Liver (tissue), 8 donors: ENCODE measurements at regions not wholly inside any gene's neighbourhood (a gene's known extent, or its start where the extent isn't known, plus 50 kb on each side); places are given as distances from the start of the nearest gene placed in this dataset.

Source experiments
- DNase-seq: peaks from one replicate; pipeline ENCODE4 v3.0.0-alpha.2; 2017; ENCODE audit warnings: low spot score
- H3K27ac ChIP-seq, 2 donors: one replicate each; pipeline ENCODE4 v1.7.0; 2013; ENCODE audit warnings: inconsistent platforms in 2 of 2, low read length in 2 of 2, control low read depth in 1 of 2, low read depth in 1 of 2, mild to moderate bottlenecking in 1 of 2
- H3K27me3 ChIP-seq, 4 donors: one replicate each; pipeline versions ENCODE4 v1.6.1 to v1.7.0; 2013; ENCODE audit warnings: low read length in 3 of 4, inconsistent platforms in 1 of 4, mild to moderate bottlenecking in 1 of 4, moderate library complexity in 1 of 4; ENCODE audit not compliant: control insufficient read depth in 4 of 4, insufficient read depth in 4 of 4
- H3K36me3 ChIP-seq, 4 donors: one replicate each; pipeline versions ENCODE4 v1.6.1 to v1.7.0; 2013; ENCODE audit warnings: low read length in 3 of 4, mild to moderate bottlenecking in 3 of 4, low read depth in 1 of 4, moderate library complexity in 1 of 4; ENCODE audit not compliant: control insufficient read depth in 4 of 4, insufficient read depth in 3 of 4
- H3K4me1 ChIP-seq, 4 donors: one replicate each; pipeline versions ENCODE4 v1.6.1 to v1.7.0; 2013; ENCODE audit warnings: low read length in 3 of 4, mild to moderate bottlenecking in 3 of 4, moderate library complexity in 1 of 4; ENCODE audit not compliant: control insufficient read depth in 4 of 4, insufficient read depth in 4 of 4
- H3K4me3 ChIP-seq, 3 donors: one replicate each; pipeline versions ENCODE4 v1.6.1 to v1.7.0; 2013; ENCODE audit warnings: low read length in 3 of 3, control low read depth in 1 of 3, low read depth in 1 of 3, mild to moderate bottlenecking in 1 of 3
- H3K9ac ChIP-seq, 2 donors: one replicate each; pipeline ENCODE4 v1.7.0; 2013; ENCODE audit warnings: low read length in 2 of 2, mild to moderate bottlenecking in 2 of 2, moderate library complexity in 2 of 2, control low read depth in 1 of 2, low read depth in 1 of 2
- H3K9me3 ChIP-seq, 4 donors: one replicate each; pipeline versions ENCODE4 v1.6.1 to v1.7.0; 2013; ENCODE audit warnings: low read length in 3 of 4; ENCODE audit not compliant: control insufficient read depth in 4 of 4
- CTCF ChIP-seq: fragments of 150-350 bp; IDR thresholded peaks from 2 replicates; pipeline ENCODE4 v1.5.1; 2017; ENCODE audit warnings: improper control_type of control experiment, low read depth, low read length; ENCODE audit not compliant: missing input control
- FOXA1 ChIP-seq: IDR thresholded peaks from 2 replicates; pipeline ENCODE4 v1.6.1; 2016; ENCODE audit warnings: antibody characterized with exemption
- FOXA2 ChIP-seq: IDR thresholded peaks from 2 replicates; pipeline ENCODE4 v1.6.1; 2016; ENCODE audit warnings: antibody characterized with exemption
- NR2F2 ChIP-seq: IDR thresholded peaks from 2 replicates; pipeline ENCODE4 v1.6.1; 2016; ENCODE audit warnings: antibody characterized with exemption
- RAD21 ChIP-seq, 2 donors: IDR thresholded peaks; 2 replicates each; pipeline ENCODE4 v1.6.1; 2016; ENCODE audit warnings: antibody characterized with exemption in 2 of 2, mild to moderate bottlenecking in 2 of 2
- RXRA ChIP-seq, 2 donors: IDR thresholded peaks; 2 replicates each; pipeline ENCODE4 v1.6.1; 2017 to 2018; ENCODE audit warnings: antibody characterized with exemption in 2 of 2, mild to moderate bottlenecking in 1 of 2
- TAF1 ChIP-seq: conservative IDR thresholded peaks from 2 replicates; pipeline ENCODE4 v1.6.1; 2016; ENCODE audit warnings: antibody characterized with exemption, mild to moderate bottlenecking
- ZBTB33 ChIP-seq: IDR thresholded peaks from 2 replicates; pipeline ENCODE4 v1.6.1; 2016; ENCODE audit warnings: antibody characterized with exemption
- WGBS: extraction: QIAGEN DNeasy Blood & Tissue Kit; methylation state at CpG from one replicate; pipeline ENCODE4 v1.1.7; 2013; 5-methylcytosine and 5-hydroxymethylcytosine counted together
- TF ChIP-seq, protein P1 (sequence below): IDR thresholded peaks from 2 replicates; pipeline ENCODE4 v1.6.1; 2016; ENCODE audit warnings: antibody characterized with exemption
- TF ChIP-seq, protein P2 (sequence below): IDR thresholded peaks from 2 replicates; pipeline ENCODE4 v1.6.1; 2016; ENCODE audit warnings: antibody characterized with exemption, mild to moderate bottlenecking
- donor health status: healthy.
- donor health status: healthy.
- donor health status: healthy.
- donor health status: healthy.
- donor health status: healthy.

DNA sequence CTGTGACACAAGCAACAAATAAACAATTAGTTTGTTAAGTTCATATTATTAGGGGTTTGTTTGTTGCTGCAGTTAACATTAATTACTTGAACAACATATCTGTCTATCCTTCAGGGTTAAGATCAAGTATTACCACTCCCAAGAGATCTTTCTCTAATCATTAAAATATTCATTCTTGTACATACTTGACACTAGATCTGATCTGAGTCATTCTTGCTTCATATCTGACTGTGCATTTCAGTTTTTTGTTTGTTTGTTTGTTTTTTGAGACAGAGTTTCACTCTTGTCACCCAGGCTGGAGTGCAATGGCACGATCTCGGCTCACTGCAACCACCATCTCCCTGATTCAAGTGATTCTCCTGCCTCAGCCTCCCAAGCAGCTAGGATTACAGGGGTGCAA, 613.3 kb upstream of the PLXNA2 start:
- 92% methylated on average over 2 of the region's 2 CpGs for WGBS

More for the DNA sequence above, 613.3 kb upstream of the PLXNA2 start:
- no peak for DNase-seq
- no peaks in the 10 kb centered on the region for H3K27me3 ChIP-seq
- TF ChIP-seq RXRA (IDR thresholded peaks at IDR 0.05): no peak
- no peak for TF ChIP-seq TAF1
- TF ChIP-seq, protein P1, sequence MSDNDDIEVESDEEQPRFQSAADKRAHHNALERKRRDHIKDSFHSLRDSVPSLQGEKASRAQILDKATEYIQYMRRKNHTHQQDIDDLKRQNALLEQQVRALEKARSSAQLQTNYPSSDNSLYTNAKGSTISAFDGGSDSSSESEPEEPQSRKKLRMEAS: no peak
- no peak for TF ChIP-seq ZBTB33
- TF ChIP-seq, protein P2, sequence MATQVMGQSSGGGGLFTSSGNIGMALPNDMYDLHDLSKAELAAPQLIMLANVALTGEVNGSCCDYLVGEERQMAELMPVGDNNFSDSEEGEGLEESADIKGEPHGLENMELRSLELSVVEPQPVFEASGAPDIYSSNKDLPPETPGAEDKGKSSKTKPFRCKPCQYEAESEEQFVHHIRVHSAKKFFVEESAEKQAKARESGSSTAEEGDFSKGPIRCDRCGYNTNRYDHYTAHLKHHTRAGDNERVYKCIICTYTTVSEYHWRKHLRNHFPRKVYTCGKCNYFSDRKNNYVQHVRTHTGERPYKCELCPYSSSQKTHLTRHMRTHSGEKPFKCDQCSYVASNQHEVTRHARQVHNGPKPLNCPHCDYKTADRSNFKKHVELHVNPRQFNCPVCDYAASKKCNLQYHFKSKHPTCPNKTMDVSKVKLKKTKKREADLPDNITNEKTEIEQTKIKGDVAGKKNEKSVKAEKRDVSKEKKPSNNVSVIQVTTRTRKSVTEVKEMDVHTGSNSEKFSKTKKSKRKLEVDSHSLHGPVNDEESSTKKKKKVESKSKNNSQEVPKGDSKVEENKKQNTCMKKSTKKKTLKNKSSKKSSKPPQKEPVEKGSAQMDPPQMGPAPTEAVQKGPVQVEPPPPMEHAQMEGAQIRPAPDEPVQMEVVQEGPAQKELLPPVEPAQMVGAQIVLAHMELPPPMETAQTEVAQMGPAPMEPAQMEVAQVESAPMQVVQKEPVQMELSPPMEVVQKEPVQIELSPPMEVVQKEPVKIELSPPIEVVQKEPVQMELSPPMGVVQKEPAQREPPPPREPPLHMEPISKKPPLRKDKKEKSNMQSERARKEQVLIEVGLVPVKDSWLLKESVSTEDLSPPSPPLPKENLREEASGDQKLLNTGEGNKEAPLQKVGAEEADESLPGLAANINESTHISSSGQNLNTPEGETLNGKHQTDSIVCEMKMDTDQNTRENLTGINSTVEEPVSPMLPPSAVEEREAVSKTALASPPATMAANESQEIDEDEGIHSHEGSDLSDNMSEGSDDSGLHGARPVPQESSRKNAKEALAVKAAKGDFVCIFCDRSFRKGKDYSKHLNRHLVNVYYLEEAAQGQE: no peak
- TF ChIP-seq FOXA2: no peak
- no peak for TF ChIP-seq RAD21 (IDR thresholded peaks at IDR 0.05)
- TF ChIP-seq CTCF: no peak
- TF ChIP-seq NR2F2: no peak
- TF ChIP-seq FOXA1: no peak
- H3K36me3 ChIP-seq: no peaks in the 10 kb centered on the region
- no peak overlapping the region for H3K27ac ChIP-seq
- H3K9ac ChIP-seq: no peak overlapping the region
- H3K9me3 ChIP-seq: peaks cover 0 to 4% (median 0%) of the 10 kb centered on the region in 4 donors
- no peak overlapping the region for H3K4me3 ChIP-seq
- H3K4me1 ChIP-seq: no peaks in the 10 kb centered on the region
